HG03442 (cell line): ENCODE measurements at regions not wholly inside any gene's neighbourhood (a gene's known extent, or its start where the extent isn't known, plus 50 kb on each side); places are given as distances from the start of the nearest gene placed in this dataset.

ENCODE experiments used
- ATAC-seq: cut with Tn5 transposase; IDR thresholded peaks from one replicate; pipeline ENCODE4 v1.9.1; 2021; ENCODE audit warnings: mild to moderate bottlenecking, moderate library complexity; ENCODE audit not compliant: unreplicated experiment

- ATAC-seq, result no peak
Measured at GRCh38 chr5:165134155-165134554, 1628.7 kb downstream of the MAT2B start.

GRCh38 chr5:165135565-165135964 lies 1630.1 kb downstream of the MAT2B start:
- no peak for ATAC-seq

GRCh38 chr5:165137701-165138100 lies 1632.3 kb downstream of the MAT2B start:
- ATAC-seq, result no peak

DNA sequence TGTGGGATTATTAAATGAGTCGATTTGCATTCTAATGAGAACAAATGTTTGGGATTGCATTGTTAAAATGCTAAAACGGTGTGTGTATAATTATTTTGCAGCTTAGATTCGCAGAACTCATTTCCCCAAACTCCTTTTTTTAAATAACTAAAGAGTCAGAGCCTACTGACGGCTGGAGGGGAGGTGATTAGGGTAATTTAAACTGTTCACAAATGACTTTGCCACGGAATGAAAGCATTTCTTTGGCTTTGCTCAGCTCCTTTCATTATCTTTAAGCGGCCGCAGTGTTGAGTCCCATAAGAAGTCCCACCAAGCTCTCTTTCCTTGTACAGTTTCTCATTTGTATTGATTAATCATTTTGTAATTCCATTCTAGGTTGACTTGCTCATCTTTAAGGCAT lies 1632.8 kb downstream of the MAT2B start:
- ATAC-seq, result no peak

DNA sequence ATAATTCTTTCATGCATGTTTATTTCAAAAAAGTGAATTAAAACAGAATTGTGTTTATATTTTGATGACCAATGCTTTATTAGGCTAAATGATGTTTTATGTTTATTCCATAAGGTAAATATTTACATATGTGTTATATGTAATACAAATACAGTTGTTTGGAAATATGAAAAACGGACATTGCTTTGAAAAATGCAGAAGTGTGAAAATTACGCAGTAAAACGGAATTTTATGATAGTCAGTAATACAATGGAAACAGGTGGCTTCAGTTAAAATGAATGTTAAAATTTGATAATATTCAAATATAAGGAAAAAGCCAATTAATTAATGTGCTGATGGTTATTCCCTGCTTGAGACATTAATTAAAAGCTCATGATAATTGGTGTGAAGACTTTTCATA lies 1633.8 kb downstream of the MAT2B start:
- no peak for ATAC-seq

GRCh38 chr5:165139721-165140120 lies 1634.3 kb downstream of the MAT2B start:
- no peak for ATAC-seq

GRCh38 chr5:165143741-165144140 lies 1638.3 kb downstream of the MAT2B start:
- ATAC-seq, result no peak

DNA sequence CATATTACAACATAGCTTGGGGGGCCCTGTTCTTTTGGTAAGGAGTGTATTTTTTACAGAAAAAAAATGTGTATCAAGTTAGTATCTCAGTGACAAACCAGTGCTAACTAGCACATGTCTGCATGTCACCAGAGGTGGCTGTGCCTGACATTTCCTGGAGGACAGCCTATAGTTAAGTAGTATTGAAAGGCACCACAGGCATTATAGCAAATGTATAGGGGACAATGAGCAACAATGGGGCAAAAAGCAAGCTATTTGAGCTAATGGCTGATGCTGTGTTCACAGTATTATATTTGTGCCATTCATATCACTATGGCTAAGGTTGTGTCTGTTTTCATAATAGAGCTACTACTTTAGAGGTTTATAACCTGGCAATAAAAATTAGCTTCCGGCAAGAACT lies 1644.0 kb downstream of the MAT2B start:
- no peak for ATAC-seq

- ATAC-seq, result no peak
Measured at GRCh38 chr5:165152058-165152457, 1646.6 kb downstream of the MAT2B start.

- ATAC-seq, result no peak
Measured at GRCh38 chr5:165157219-165157618, 1651.8 kb downstream of the MAT2B start.

- no peak for ATAC-seq
Measured at GRCh38 chr5:165161204-165161603, 1655.8 kb downstream of the MAT2B start.

DNA sequence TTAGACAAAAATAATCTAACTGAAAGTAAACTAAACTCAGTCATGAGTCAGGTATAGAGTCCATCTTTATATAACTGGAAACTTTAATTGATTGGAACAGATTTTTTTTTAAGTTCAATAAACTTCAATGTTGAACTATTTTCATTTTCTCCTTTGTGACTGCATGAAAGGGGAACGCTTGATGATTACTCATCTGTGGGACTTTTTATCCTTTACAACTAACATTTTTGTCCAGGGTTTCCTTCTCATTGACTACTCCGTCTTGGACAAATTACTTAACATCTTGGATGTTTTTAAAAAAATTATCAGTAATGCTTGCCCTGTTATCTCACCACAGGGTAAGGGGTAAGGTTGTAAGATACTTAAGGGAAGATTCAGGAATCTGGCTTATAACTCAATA lies 1658.4 kb downstream of the MAT2B start:
- no peak for ATAC-seq

GRCh38 chr5:165173651-165174050 lies 1668.2 kb downstream of the MAT2B start:
- no peak for ATAC-seq

DNA sequence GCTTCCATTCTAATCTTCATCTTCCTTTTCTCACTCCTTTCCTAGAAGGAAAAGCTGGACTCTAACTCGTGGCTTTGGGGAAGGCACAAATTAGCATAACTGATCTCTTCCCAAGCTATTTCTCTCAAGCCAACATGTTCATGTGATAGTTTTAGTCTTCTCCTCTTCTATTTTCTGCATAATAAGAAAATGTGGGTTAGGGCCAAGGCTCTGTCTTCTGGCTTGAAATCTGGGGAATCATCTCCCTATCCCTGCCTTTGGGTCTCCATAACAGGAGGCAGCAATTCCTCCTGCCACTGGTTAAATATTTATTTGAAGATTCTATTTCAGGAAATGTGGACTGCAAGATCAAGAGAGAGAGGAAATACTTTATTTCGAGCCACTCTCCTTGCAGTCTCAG lies 1669.6 kb downstream of the MAT2B start:
- no peak for ATAC-seq

DNA sequence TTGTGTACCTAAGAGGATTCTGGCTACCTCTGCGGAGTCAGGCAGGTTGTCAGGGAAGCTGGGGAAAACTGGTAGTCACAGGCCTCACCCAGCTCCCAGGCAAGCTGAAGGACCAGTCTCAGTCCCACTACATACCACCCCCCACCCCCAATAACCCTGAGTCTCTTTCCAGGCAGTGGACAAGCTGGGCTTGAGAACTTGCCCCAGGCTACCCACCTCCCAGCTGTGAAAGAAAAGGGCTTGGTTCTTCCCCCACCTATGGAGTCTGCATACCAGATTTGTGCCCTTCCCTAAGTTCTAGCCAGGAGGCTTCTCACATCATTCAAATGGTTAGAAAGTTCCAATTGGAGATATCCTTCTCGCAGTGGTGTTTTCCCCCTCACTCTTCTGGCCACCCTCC lies 1678.8 kb downstream of the MAT2B start:
- no peak for ATAC-seq

DNA sequence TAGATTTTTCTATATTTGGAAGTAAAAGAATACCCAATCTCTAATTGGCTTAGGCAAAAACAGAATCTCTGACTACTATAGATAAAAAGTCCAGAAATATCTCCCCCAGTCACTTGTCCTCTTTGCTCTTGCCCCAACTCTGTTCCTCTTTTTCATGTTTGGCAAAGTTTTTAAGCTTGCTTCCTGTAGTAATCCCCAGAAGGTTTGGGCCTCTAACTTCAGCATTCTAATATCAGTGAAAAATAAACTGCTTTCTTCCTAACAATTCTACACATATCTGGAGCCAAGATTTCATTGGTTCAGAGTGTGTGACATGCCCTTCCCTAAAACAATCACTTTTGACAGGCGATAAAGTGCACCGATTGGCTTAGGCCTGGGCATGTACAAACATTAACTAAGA lies 1680.3 kb downstream of the MAT2B start:
- ATAC-seq, result no peak

- no peak for ATAC-seq
Measured at GRCh38 chr5:165187815-165188214, 1682.4 kb downstream of the MAT2B start.

GRCh38 chr5:165188556-165189175 lies 1683.2 kb downstream of the MAT2B start:
- ATAC-seq, result no peak

- ATAC-seq, result no peak
Measured at GRCh38 chr5:165196961-165197360, 1691.5 kb downstream of the MAT2B start.

- ATAC-seq, result no peak
Measured at GRCh38 chr5:165201369-165201768, 1696.0 kb downstream of the MAT2B start.

DNA sequence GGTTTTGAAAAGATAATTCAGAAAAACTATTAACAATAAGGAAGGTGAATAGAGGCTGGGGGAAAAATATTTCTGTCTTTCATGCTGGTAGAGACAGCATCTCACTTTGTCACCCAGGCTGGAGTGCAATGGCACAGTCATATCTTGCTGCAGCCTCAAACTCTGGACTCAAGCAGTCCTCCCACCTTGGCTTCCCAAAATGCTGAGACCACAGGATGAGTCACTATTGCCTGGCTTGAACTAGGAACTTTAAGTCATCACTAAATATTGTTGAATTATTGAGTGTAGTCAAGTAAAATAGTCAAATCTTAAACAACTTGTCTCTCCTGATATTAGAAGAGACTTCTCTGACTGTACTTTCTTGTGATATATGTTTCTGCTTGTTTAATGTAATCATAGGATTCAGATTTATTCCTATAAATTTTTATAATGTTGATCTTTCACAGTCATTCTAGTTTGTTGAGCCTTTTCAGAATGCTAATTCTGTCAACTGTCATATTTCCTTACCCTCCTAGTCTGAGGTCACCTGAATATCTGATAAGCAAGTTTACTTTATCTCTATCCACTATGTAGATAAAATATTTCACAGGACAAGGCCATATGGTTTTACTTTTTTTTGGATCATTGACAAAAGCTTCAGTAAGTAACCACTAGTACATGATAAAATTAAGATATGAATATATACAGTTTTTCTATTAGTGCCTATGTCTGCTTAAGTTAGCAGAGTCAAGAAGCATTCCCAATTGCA lies 1696.5 kb downstream of the MAT2B start:
- ATAC-seq, result no peak

GRCh38 chr5:165202519-165202910 lies 1697.1 kb downstream of the MAT2B start:
- no peak for ATAC-seq
